ENCODE measurements at regions not wholly inside any gene's neighbourhood (a gene's known extent, or its start where the extent isn't known, plus 50 kb on each side); places are given as distances from the start of the nearest gene placed in this dataset.

DNA sequence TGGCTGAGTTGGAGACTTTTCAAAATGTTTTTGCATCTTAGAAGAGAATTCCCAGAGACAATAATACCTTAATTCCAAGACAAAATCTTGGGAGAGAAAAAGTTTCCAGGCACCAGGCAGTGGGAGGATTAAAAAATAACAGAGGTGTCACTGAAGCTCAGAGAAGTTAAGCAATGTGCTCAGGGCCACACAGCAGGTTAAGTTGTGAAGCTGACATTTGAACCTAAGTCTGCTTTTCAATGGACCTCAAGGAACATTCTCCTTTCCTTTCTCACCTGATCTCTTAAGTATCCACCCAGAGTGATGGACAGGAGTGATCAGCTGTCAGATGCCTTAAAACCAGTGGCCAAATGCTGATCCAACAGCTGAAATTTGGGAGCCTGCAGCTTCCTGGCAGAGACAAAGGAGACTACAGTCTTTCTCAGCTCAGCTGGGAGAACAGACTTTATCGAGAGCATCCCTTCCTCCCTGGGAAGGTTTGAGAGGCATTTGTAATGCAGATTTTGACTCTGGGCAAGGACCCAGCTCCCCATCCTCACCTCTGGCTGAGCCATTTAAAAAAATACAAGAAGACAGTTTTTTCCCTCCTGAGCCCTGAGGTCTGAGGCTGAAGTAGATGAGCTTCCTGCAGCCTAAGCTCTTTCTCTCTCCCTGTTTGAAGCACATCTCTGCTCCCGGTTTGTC lies 174.9 kb upstream of the RPH3A start:
- TF ChIP-seq EZH2 (IDR thresholded peaks at IDR 0.05; ENCODE audit: borderline replicate concordance, low read length) = no peak
- TF ChIP-seq, protein P1, sequence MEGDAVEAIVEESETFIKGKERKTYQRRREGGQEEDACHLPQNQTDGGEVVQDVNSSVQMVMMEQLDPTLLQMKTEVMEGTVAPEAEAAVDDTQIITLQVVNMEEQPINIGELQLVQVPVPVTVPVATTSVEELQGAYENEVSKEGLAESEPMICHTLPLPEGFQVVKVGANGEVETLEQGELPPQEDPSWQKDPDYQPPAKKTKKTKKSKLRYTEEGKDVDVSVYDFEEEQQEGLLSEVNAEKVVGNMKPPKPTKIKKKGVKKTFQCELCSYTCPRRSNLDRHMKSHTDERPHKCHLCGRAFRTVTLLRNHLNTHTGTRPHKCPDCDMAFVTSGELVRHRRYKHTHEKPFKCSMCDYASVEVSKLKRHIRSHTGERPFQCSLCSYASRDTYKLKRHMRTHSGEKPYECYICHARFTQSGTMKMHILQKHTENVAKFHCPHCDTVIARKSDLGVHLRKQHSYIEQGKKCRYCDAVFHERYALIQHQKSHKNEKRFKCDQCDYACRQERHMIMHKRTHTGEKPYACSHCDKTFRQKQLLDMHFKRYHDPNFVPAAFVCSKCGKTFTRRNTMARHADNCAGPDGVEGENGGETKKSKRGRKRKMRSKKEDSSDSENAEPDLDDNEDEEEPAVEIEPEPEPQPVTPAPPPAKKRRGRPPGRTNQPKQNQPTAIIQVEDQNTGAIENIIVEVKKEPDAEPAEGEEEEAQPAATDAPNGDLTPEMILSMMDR (conservative IDR thresholded peaks at IDR 0.05 in 1 of 2, IDR thresholded peaks at IDR 0.05 in 1 of 2; ENCODE audit: extremely low read depth in 1 of 2, insufficient read depth in 1 of 2, low read depth in 1 of 2, low read length in 2 of 2) = no peak
